K562 (cell line): ENCODE measurements at regions not wholly inside any gene's neighbourhood (a gene's known extent, or its start where the extent isn't known, plus 50 kb on each side); places are given as distances from the start of the nearest gene placed in this dataset.

Source experiments
- ATAC-seq: fragments of 200-7000 bp; cut with Tn5 transposase; 3 replicates; pipeline ENCODE4 v1.9.1; 2020; ENCODE audit warnings: moderate library complexity
- BruUV-seq: library from RNA; stranded (reverse); fragments of 400-500 nt; replicated peaks from 2 replicates; lab custom pipeline; 2021; lab: Mats Ljungman, UMichigan
- CTCF ChIA-PET: fragments of 300-600 bp; formaldehyde crosslinking; extraction: SDS; loops from one replicate; lab custom pipeline; 2021; ENCODE audit warnings: low intra/inter-chr PET ratio; lab: Yijun Ruan, JAX
- POLR2A ChIA-PET: fragments of 300-600, 350-650 bp; sonication (Branson Sonifier 250); formaldehyde crosslinking; extraction: SDS; loops from one replicate; lab custom pipeline; 2021; ENCODE audit warnings: antibody characterized with exemption, inconsistent platforms; lab: Yijun Ruan, JAX
- DNase-seq, 4 experiments: peaks; one replicate each; pipeline versions ENCODE4 v3.0.0 to v3.0.0-alpha.2; 2011 to 2018; ENCODE audit warnings: low spot score in 3 of 4, mixed read lengths in 3 of 4; ENCODE audit errors: extremely low read depth in 1 of 4
- FAIRE-seq: peaks from 2 replicates; lab custom pipeline; 2011; peaks lifted over from hg19 to GRCh38; lab: Jason Lieb, UNC
- H2AFZ ChIP-seq: 2 replicates; pipeline ENCODE4 v1.6.0; 2011; ENCODE audit warnings: low read depth, low read length, control low read depth, inconsistent platforms
- H3K27ac ChIP-seq: fragments of 200-600 bp; 3 replicates; pipeline ENCODE4 v1.8.0; 2011; ENCODE audit warnings: low read depth, mild to moderate bottlenecking, control low read depth, inconsistent platforms, low read length, moderate library complexity, mixed read lengths; ENCODE audit errors: extremely low read depth
- H3K27me3 ChIP-seq, 2 experiments: fragments of 300-600 bp in 1 of 2; 2 replicates in 1 of 2; 3 replicates in 1 of 2; pipeline versions ENCODE4 v1.6.0 to v1.8.0; 2011; ENCODE audit warnings: inconsistent platforms in 2 of 2, low read length in 2 of 2, mild to moderate bottlenecking in 1 of 2, mixed read lengths in 1 of 2, moderate library complexity in 1 of 2; ENCODE audit not compliant: control insufficient read depth in 2 of 2, insufficient read depth in 2 of 2
- H3K36me3 ChIP-seq: fragments of 300-600 bp; 3 replicates; pipeline ENCODE4 v1.8.0; 2011; ENCODE audit warnings: mild to moderate bottlenecking, low read length, inconsistent platforms; ENCODE audit not compliant: control insufficient read depth, insufficient read depth
- H3K4me1 ChIP-seq, 2 experiments: fragments of 200-600 bp in 1 of 2; replicated peaks in 1 of 2; 2 replicates in 1 of 2; 3 replicates in 1 of 2; pipeline versions ENCODE4 v1.5.1 to v1.8.0; 2011; ENCODE audit warnings: inconsistent platforms in 2 of 2, low read length in 2 of 2, mild to moderate bottlenecking in 1 of 2, mixed read lengths in 1 of 2, moderate library complexity in 1 of 2; ENCODE audit not compliant: control insufficient read depth in 2 of 2, insufficient read depth in 2 of 2
- H3K4me2 ChIP-seq: 2 replicates; pipeline ENCODE4 v1.6.1; 2011; ENCODE audit warnings: low read length, control low read depth, inconsistent platforms, mixed read lengths; ENCODE audit not compliant: insufficient read depth
- H3K4me3 ChIP-seq: fragments of 200-600 bp; sonication (generic), shearing (Covaris generic); 2 replicates; pipeline ENCODE4 v1.5.1; 2016; ENCODE audit warnings: control low read depth, inconsistent platforms
- H3K79me2 ChIP-seq: fragments of 200-600 bp; 3 replicates; pipeline ENCODE4 v1.8.0; 2011; ENCODE audit warnings: low read length, inconsistent platforms; ENCODE audit not compliant: control insufficient read depth, insufficient read depth
- H3K9ac ChIP-seq, 2 experiments: 2 replicates each; pipeline versions ENCODE4 v1.6.0 to v1.6.1; 2011; ENCODE audit warnings: low read depth in 2 of 2, low read length in 2 of 2, control low read depth in 1 of 2, inconsistent platforms in 1 of 2, mild to moderate bottlenecking in 1 of 2, mixed read lengths in 1 of 2; ENCODE audit not compliant: insufficient read depth in 1 of 2
- H3K9me1 ChIP-seq: one replicate; pipeline ENCODE4 v1.6.0; 2011; ENCODE audit warnings: inconsistent platforms, mild to moderate bottlenecking, low read length, moderate library complexity; ENCODE audit not compliant: control insufficient read depth, insufficient read depth
- H3K9me3 ChIP-seq: replicated peaks from 2 replicates; pipeline ENCODE4 v1.5.1; 2011; ENCODE audit warnings: low read depth, low read length, inconsistent platforms; ENCODE audit not compliant: control insufficient read depth, insufficient read depth
- H4K20me1 ChIP-seq: replicated peaks from 2 replicates; pipeline ENCODE4 v1.6.1; 2011; ENCODE audit warnings: low read length, inconsistent platforms, mixed read lengths; ENCODE audit not compliant: control insufficient read depth, insufficient read depth
- ATF1 ChIP-seq, 2 experiments: fragments of 450-650 bp in 1 of 2; IDR thresholded peaks; 2 replicates each; pipeline ENCODE4 v1.6.1; 2016; ENCODE audit warnings: missing compliant biosample characterization in 1 of 2, missing genetic modification characterization in 1 of 2
- CTCF ChIP-seq, 3 experiments: IDR thresholded peaks in 2 of 3; conservative IDR thresholded peaks in 1 of 3; 2 replicates each; pipeline ENCODE4 v1.5.1; 2011 to 2012; ENCODE audit warnings: low read length in 3 of 3, mild to moderate bottlenecking in 3 of 3, control low read depth in 2 of 3, improper control_type of control experiment in 1 of 3, inconsistent platforms in 1 of 3, low read depth in 1 of 3, mixed read lengths in 1 of 3, moderate library complexity in 1 of 3; ENCODE audit not compliant: insufficient read depth in 2 of 3
- FOXJ3 ChIP-seq: sonication (generic); formaldehyde crosslinking; IDR thresholded peaks from 2 replicates; pipeline ENCODE4 v1.4.0; 2020; ENCODE audit warnings: mild to moderate bottlenecking, missing genetic modification reagents
- GTF2F1 ChIP-seq: IDR thresholded peaks from 2 replicates; pipeline ENCODE4 v1.6.1; 2011; ENCODE audit warnings: low read depth, low read length, improper control_type of control experiment
- KLF1 ChIP-seq: fragments of 450-650 bp; IDR thresholded peaks from 2 replicates; pipeline ENCODE4 v1.6.1; 2016; ENCODE audit warnings: missing genetic modification characterization, missing compliant biosample characterization
- MIER1 ChIP-seq: fragments of 450-650 bp; IDR thresholded peaks from 2 replicates; pipeline ENCODE4 v1.6.1; 2016; ENCODE audit warnings: antibody characterized with exemption, mild to moderate bottlenecking, low read depth
- MTA1 ChIP-seq: fragments of 450-650 bp; IDR thresholded peaks from 2 replicates; pipeline ENCODE4 v1.6.1; 2017; ENCODE audit warnings: borderline replicate concordance
- NR2F6 ChIP-seq: fragments of 450-650 bp; formaldehyde crosslinking; IDR thresholded peaks from 2 replicates; pipeline ENCODE4 v1.4.0; 2020; ENCODE audit warnings: mild to moderate bottlenecking
- PCBP1 ChIP-seq: fragments of 200-400 bp; formaldehyde crosslinking; IDR thresholded peaks from 2 replicates; pipeline ENCODE4 v1.6.1; 2018; ENCODE audit warnings: mild to moderate bottlenecking, low read depth, low read length; ENCODE audit not compliant: poor library complexity, severe bottlenecking
- POLR2A ChIP-seq: fragments of 450-650 bp; conservative IDR thresholded peaks from 2 replicates; pipeline ENCODE4 v1.6.1; 2016
- PTRF ChIP-seq: fragments of 450-650 bp; IDR thresholded peaks from 2 replicates; pipeline ENCODE4 v1.6.1; 2016; ENCODE audit warnings: mild to moderate bottlenecking, missing genetic modification characterization, missing compliant biosample characterization
- RAD21 ChIP-seq, 2 experiments: fragments of 250-450 bp in 1 of 2; fragments of 450-650 bp in 1 of 2; sonication (Bioruptor Pico) in 1 of 2; formaldehyde crosslinking in 1 of 2; IDR thresholded peaks in 1 of 2; conservative IDR thresholded peaks in 1 of 2; 2 replicates each; pipeline versions ENCODE4 v1.4.0 to v1.8.0; 2020 to 2022; ENCODE audit warnings: mild to moderate bottlenecking in 2 of 2, moderate library complexity in 1 of 2
- SMC3 ChIP-seq: conservative IDR thresholded peaks from 2 replicates; pipeline ENCODE4 v1.6.1; 2011; ENCODE audit warnings: low read depth, low read length, improper control_type of control experiment; ENCODE audit not compliant: insufficient read depth
- SNRNP70 ChIP-seq: fragments of 200-400 bp; formaldehyde crosslinking; optimal IDR thresholded peaks from 2 replicates; pipeline ENCODE3; 2017; ENCODE audit warnings: low read depth, low read length
- ZNF12 ChIP-seq: sonication (generic); formaldehyde crosslinking; IDR thresholded peaks from 2 replicates; pipeline ENCODE4 v1.4.0; 2020; ENCODE audit warnings: mild to moderate bottlenecking, missing genetic modification reagents
- ZNF280A ChIP-seq: fragments of 450-650 bp; IDR thresholded peaks from 2 replicates; pipeline ENCODE4 v1.6.1; 2018; ENCODE audit warnings: mild to moderate bottlenecking, low read depth; ENCODE audit not compliant: partially characterized antibody
- ZNF354B ChIP-seq: fragments of 250-450 bp; sonication (Bioruptor Pico); IDR thresholded peaks from 2 replicates; pipeline ENCODE4 v1.4.0; 2020
- WGBS: fragments of 100-300 bp; shearing (Covaris generic); methylation state at CpG from one replicate; pipeline ENCODE4 v1.1.6; 2016; ENCODE audit warnings: low coverage, mixed read lengths; ENCODE audit not compliant: insufficient coverage; ENCODE audit errors: missing lambda C conversion rate; 5-methylcytosine and 5-hydroxymethylcytosine counted together
- in situ Hi-C: fragments of 300-500 bp; cut with MboI; formaldehyde crosslinking; loops from 4 replicates; pipeline ENCODE4 v1.15.0; 2018; ENCODE audit warnings: inconsistent platforms, mixed read lengths
- intact Hi-C: fragments of 100-400 bp; cut with micrococcal nuclease; formaldehyde crosslinking; loops from 2 replicates; pipeline ENCODE4 v1.14.2; 2022

GRCh38 chr12:112684742-112685141 is 106.8 kb upstream of the RPH3A start:
- intact Hi-C loops (no loop called here), in situ Hi-C loops (no loop called here)
- no peak for FAIRE-seq

More at GRCh38 chr12:112684742-112685141, 106.8 kb upstream of the RPH3A start:
- H3K4me2 ChIP-seq: no peak overlapping the region
- no peak overlapping the region for H2AFZ ChIP-seq
- H3K27ac ChIP-seq: no peak overlapping the region
- peak; percentile 70 for ATAC-seq
- peaks cover 5 to 9% of the 10 kb centered on the region in 2 experiments; a peak in 4 of 5 replicates for H3K27me3 ChIP-seq
- POLR2A ChIA-PET: no interaction called here
- H3K79me2 ChIP-seq: no peaks in the 10 kb centered on the region
- H4K20me1 ChIP-seq: no peaks in the 10 kb centered on the region
- no peaks in the 10 kb centered on the region for H3K9me3 ChIP-seq
- DNase-seq: peak in 1 of 4 experiments; percentile 6
- WGBS: 0% methylated on average over 2 of the region's 2 CpGs
- no peak overlapping the region for H3K9ac ChIP-seq
- no TSS peak for BruUV-seq
- no peak overlapping the region for H3K4me3 ChIP-seq
- no peaks in the 10 kb centered on the region for H3K9me1 ChIP-seq
- no peak for TF ChIP-seq PCBP1
- no peak for TF ChIP-seq ZNF354B (CRISPR knock-in tag)
- no peak for TF ChIP-seq NR2F6
- TF ChIP-seq RAD21 (CRISPR knock-in tag; conservative IDR thresholded peaks at IDR 0.05 in 1 of 2, IDR thresholded peaks at IDR 0.05 in 1 of 2): peak in 1 of 2 experiments; percentile 24; a peak in 1 of 4 replicates
- TF ChIP-seq SMC3: 0 out of 2 replicates have a peak, but pooled peaks have one; percentile 7
- TF ChIP-seq MTA1: no peak
- TF ChIP-seq SNRNP70: no peak
- TF ChIP-seq GTF2F1: no peak
- TF ChIP-seq ATF1 (CRISPR knock-in tag; IDR thresholded peaks at IDR 0.05): no peak
- no peak for TF ChIP-seq ATF1 (tag; IDR thresholded peaks at IDR 0.05)
- TF ChIP-seq KLF1 (tag): no peak
- peak in 2 of 3 experiments; percentile 22 to 36; a peak in 3 of 6 replicates for TF ChIP-seq CTCF (IDR thresholded peaks at IDR 0.05 in 2 of 3, conservative IDR thresholded peaks at IDR 0.05 in 1 of 3; ENCODE audit: insufficient read depth in 2 of 3, low read depth in 1 of 3, low read length in 3 of 3)
- no peak for TF ChIP-seq ZNF12
- TF ChIP-seq FOXJ3 (CRISPR knock-in tag): no peak
- TF ChIP-seq POLR2A: no peak
- no peak for TF ChIP-seq ZNF280A
- TF ChIP-seq PTRF (tag): no peak
- no peak for TF ChIP-seq MIER1
- no peaks in the 10 kb centered on the region for H3K36me3 ChIP-seq
- CTCF ChIA-PET: no interaction called here
- H3K4me1 ChIP-seq: no peaks in the 10 kb centered on the region
